GM12874 (cell line): ENCODE measurements at regions not wholly inside any gene's neighbourhood (a gene's known extent, or its start where the extent isn't known, plus 50 kb on each side); places are given as distances from the start of the nearest gene placed in this dataset.

Experiments
- TF ChIP-seq, protein P1 (sequence below): IDR thresholded peaks from 2 replicates; pipeline ENCODE4 v1.5.1; 2011; ENCODE audit warnings: low read depth, mild to moderate bottlenecking, control low read depth, low read length, moderate library complexity; ENCODE audit not compliant: insufficient read depth

DNA sequence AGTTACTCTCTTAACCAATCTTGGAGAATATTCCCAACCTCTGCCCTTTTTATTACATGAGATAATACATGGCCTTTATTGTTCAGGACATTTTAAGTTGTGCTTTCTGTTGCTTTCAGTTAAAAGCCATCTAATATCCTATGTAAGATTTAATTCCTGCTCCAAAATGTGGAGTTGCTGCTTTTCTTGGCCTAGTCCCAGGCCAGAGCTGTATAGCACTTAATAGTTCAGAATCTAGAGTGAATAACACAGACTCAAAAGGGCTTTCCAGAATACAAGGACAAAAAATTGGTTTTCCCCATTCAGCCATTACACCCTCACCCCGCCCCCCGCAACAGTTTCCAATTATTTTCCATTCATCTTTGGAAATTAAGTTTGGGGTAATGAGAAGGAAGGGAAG lies 144.3 kb upstream of the SMAD1 start:
- TF ChIP-seq, protein P1, sequence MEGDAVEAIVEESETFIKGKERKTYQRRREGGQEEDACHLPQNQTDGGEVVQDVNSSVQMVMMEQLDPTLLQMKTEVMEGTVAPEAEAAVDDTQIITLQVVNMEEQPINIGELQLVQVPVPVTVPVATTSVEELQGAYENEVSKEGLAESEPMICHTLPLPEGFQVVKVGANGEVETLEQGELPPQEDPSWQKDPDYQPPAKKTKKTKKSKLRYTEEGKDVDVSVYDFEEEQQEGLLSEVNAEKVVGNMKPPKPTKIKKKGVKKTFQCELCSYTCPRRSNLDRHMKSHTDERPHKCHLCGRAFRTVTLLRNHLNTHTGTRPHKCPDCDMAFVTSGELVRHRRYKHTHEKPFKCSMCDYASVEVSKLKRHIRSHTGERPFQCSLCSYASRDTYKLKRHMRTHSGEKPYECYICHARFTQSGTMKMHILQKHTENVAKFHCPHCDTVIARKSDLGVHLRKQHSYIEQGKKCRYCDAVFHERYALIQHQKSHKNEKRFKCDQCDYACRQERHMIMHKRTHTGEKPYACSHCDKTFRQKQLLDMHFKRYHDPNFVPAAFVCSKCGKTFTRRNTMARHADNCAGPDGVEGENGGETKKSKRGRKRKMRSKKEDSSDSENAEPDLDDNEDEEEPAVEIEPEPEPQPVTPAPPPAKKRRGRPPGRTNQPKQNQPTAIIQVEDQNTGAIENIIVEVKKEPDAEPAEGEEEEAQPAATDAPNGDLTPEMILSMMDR: no peak

- TF ChIP-seq, protein P1: no peak
These were observed 147.9 kb upstream of the SMAD1 start for GRCh38 chr4:145333786-145334185.

DNA sequence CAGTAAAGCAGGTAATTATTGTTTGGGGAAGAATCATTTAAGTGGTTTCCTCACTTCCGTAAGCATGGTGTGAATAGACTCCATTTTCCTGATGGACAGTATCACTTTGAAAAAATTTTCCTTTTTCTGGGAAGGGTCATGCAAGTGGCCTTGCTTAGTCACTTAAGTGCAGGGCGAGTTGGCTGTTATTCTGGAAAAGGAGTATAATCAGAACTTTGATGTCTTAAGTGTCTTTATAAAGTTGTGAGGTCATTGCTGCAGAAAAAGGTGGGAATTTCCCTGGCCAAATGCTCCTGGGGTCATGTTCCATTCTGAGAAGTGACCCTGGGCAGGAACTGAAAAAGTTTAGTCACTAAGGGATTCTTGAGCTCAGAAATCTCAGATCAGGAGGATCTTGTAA lies 146.1 kb upstream of the OTUD4 start:
- TF ChIP-seq, protein P1: no peak

- TF ChIP-seq, protein P1: no peak
These were observed 143.8 kb upstream of the OTUD4 start for GRCh38 chr4:145324161-145324560.

- TF ChIP-seq, protein P1: no peak
These were observed 139.9 kb upstream of the OTUD4 start for GRCh38 chr4:145320294-145320693.

GRCh38 chr4:145319751-145320150 lies 139.4 kb upstream of the OTUD4 start:
- TF ChIP-seq, protein P1: no peak

DNA sequence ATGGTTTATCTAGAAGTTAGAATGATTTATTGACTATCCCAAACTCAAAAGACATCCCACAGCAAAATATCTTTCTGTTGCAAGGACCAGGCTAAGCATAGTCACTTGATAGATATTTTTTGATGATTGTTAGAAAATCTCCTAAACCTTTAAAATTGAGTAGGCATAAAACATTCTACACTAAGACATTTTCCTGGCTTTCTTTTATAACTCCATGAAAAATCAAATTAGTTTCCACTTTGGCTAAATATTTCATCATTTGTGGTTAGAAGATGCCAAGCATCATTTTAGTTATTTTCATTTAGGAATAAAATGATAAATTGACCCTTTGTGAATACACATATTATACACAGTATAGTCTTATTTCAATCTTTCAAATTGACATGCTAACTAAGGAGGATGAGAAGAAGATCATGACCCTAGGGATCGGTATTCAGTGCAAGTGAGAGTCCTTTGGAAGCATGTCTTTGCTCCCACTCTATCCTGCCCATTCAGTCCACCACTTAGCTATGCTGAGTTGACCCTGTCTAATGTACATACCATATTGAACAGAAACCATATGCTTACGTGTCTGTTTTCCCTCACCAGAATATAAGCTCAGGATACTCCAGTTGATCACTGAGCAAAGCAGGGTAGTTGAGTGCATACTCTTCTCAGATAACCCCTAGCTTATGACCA lies 136.6 kb upstream of the OTUD4 start:
- TF ChIP-seq, protein P1: no peak

DNA sequence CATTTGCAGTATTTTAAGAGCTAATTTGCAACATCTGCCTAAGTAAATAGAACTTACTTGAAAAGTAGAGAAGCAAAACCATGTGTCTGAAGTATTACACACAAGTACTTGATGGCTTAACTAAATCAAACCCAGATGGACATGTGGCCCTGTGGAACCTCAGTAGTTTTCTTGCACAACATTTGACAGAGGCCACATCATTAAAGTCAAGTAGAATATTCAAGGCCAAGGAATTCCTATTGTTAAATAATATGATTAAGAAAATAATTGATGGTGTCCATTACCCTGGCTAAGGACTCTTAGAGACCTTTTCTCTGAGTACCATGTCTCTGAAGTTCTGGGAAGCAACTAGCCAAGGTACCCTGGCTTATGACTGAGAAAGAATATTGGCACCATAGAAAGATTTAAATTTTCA lies 135.4 kb upstream of the OTUD4 start:
- TF ChIP-seq, protein P1: no peak
